Small intestine (tissue), 7 donors: ENCODE measurements at regions not wholly inside any gene's neighbourhood (a gene's known extent, or its start where the extent isn't known, plus 50 kb on each side); places are given as distances from the start of the nearest gene placed in this dataset.

ENCODE experiments used
- DNase-seq, 2 donors: peaks; one replicate each; pipeline versions ENCODE4 v3.0.0 to v3.0.0-alpha.2; 2013
- FAIRE-seq: peaks from 2 replicates; lab custom pipeline; 2012; peaks lifted over from hg19 to GRCh38; lab: Jason Lieb, UNC
- H3K27ac ChIP-seq, 3 donors: one replicate each; pipeline ENCODE4 v1.5.1; 2013; ENCODE audit warnings: low read length in 2 of 3, mild to moderate bottlenecking in 2 of 3, control low read depth in 1 of 3, inconsistent platforms in 1 of 3, low read depth in 1 of 3, moderate library complexity in 1 of 3
- H3K27me3 ChIP-seq, 3 donors: one replicate each; pipeline ENCODE4 v1.6.1; 2013; ENCODE audit warnings: low read length in 3 of 3, inconsistent platforms in 1 of 3; ENCODE audit not compliant: control insufficient read depth in 3 of 3, insufficient read depth in 3 of 3
- H3K36me3 ChIP-seq, 3 donors: one replicate each; pipeline ENCODE4 v1.6.1; 2013; ENCODE audit warnings: low read length in 3 of 3, inconsistent platforms in 1 of 3, low read depth in 1 of 3, mild to moderate bottlenecking in 1 of 3, moderate library complexity in 1 of 3; ENCODE audit not compliant: control insufficient read depth in 3 of 3, insufficient read depth in 2 of 3
- H3K4me1 ChIP-seq, 3 donors: one replicate each; pipeline ENCODE4 v1.6.1; 2013; ENCODE audit warnings: low read length in 2 of 3, inconsistent platforms in 1 of 3, low read depth in 1 of 3, mild to moderate bottlenecking in 1 of 3, moderate library complexity in 1 of 3; ENCODE audit not compliant: control insufficient read depth in 3 of 3, insufficient read depth in 2 of 3
- H3K4me3 ChIP-seq, 3 donors: one replicate each; pipeline ENCODE4 v1.5.1; 2013; ENCODE audit warnings: low read length in 3 of 3, control low read depth in 1 of 3, inconsistent platforms in 1 of 3, low read depth in 1 of 3, mild to moderate bottlenecking in 1 of 3, moderate library complexity in 1 of 3
- H3K9me3 ChIP-seq, 2 donors: one replicate each; pipeline ENCODE4 v1.6.1; 2013; ENCODE audit warnings: low read depth in 1 of 2, low read length in 1 of 2; ENCODE audit not compliant: control insufficient read depth in 2 of 2, insufficient read depth in 1 of 2
- WGBS, 3 donors: extraction: QIAGEN DNeasy Blood & Tissue Kit; methylation state at CpG; one replicate each; pipeline ENCODE4 v1.1.7; 2013; 5-methylcytosine and 5-hydroxymethylcytosine counted together
- donor health status: healthy with polysubstance abuse.
- donor health status: control.
- donor health status: control.
- donor health status: Bipolar disorder and iron deficiency.
- donor health status: healthy.

GRCh38 chr17:34126965-34127364, 128.1 kb upstream of the CCL2 start:
- Histone ChIP-seq H3K27ac (no peak overlapping the region), H3K4me3 (no peak overlapping the region), H3K4me1 (no peaks in the 10 kb centered on the region), H3K27me3 (peaks cover 0 to 2% (median 0%) of the 10 kb centered on the region in 3 donors), H3K9me3 (no peaks in the 10 kb centered on the region), H3K36me3 (no peaks in the 10 kb centered on the region)
- 42 to 44% (median 43%) methylated on average over 3 of the region's 3 CpGs for WGBS, 3 donors
- FAIRE-seq (no peak), DNase-seq (no peak)

GRCh38 chr17:34130544-34130943, 124.5 kb upstream of the CCL2 start:
- Histone ChIP-seq H3K27ac (no peak overlapping the region), H3K4me3 (no peak overlapping the region), H3K4me1 (no peaks in the 10 kb centered on the region), H3K9me3 (no peaks in the 10 kb centered on the region), H3K36me3 (no peaks in the 10 kb centered on the region), H3K27me3 (peaks cover 0 to 2% (median 0%) of the 10 kb centered on the region in 3 donors)
- WGBS, 3 donors = 42 to 59% (median 51%) methylated on average over 2 of the region's 2 CpGs
- no peak for DNase-seq
- FAIRE-seq = no peak

GRCh38 chr17:34131386-34131785, 123.7 kb upstream of the CCL2 start:
- WGBS, 3 donors = 62 to 73% (median 69%) methylated on average over 3 of the region's 3 CpGs
- Histone ChIP-seq H3K4me3 (no peak overlapping the region), H3K9me3 (no peaks in the 10 kb centered on the region), H3K27ac (no peak overlapping the region), H3K4me1 (no peaks in the 10 kb centered on the region), H3K27me3 (peaks cover 0 to 2% (median 0%) of the 10 kb centered on the region in 3 donors), H3K36me3 (no peaks in the 10 kb centered on the region)
- FAIRE-seq = no peak
- DNase-seq = no peak

- H3K9me3 ChIP-seq = no peaks in the 10 kb centered on the region
- H3K4me1 ChIP-seq = no peaks in the 10 kb centered on the region
- FAIRE-seq (no peak), DNase-seq (no peak)
- H3K27ac ChIP-seq = no peak overlapping the region
- WGBS, 3 donors = 55 to 63% (median 59%) methylated on average over 2 of the region's 2 CpGs
- no peak overlapping the region for H3K4me3 ChIP-seq
- H3K27me3 ChIP-seq = peaks cover 0 to 2% (median 0%) of the 10 kb centered on the region in 3 donors
- no peaks in the 10 kb centered on the region for H3K36me3 ChIP-seq
Observed at GRCh38 chr17:34133350-34133749, 121.7 kb upstream of the CCL2 start.

GRCh38 chr17:34135841-34136240, 119.2 kb upstream of the CCL2 start:
- no peak overlapping the region for H3K4me3 ChIP-seq
- no peaks in the 10 kb centered on the region for H3K4me1 ChIP-seq
- H3K27ac ChIP-seq = no peak overlapping the region
- H3K27me3 ChIP-seq = peaks cover 0 to 2% (median 0%) of the 10 kb centered on the region in 3 donors
- H3K9me3 ChIP-seq = no peaks in the 10 kb centered on the region
- DNase-seq (no peak), FAIRE-seq (no peak)
- H3K36me3 ChIP-seq = no peaks in the 10 kb centered on the region
- WGBS, 3 donors = 44 to 59% (median 59%) methylated on average over 2 of the region's 2 CpGs

GRCh38 chr17:34140006-34140405, 115.1 kb upstream of the CCL2 start:
- WGBS, 3 donors = 60 to 86% (median 85%) methylated on average over 7 to 8 of the region's 8 CpGs
- DNase-seq = no peak
- Histone ChIP-seq H3K36me3 (no peaks in the 10 kb centered on the region), H3K4me3 (no peak overlapping the region), H3K4me1 (no peaks in the 10 kb centered on the region), H3K27ac (no peak overlapping the region), H3K9me3 (no peaks in the 10 kb centered on the region), H3K27me3 (peaks cover 0 to 2% (median 0%) of the 10 kb centered on the region in 3 donors)
- FAIRE-seq = no peak

GRCh38 chr17:34141590-34141989, 113.5 kb upstream of the CCL2 start:
- no peaks in the 10 kb centered on the region for H3K9me3 ChIP-seq
- WGBS, 3 donors = 76 to 86% (median 76%) methylated on average over 2 of the region's 2 CpGs
- no peak overlapping the region for H3K4me3 ChIP-seq
- FAIRE-seq = no peak
- H3K36me3 ChIP-seq = no peaks in the 10 kb centered on the region
- no peak for DNase-seq
- H3K27ac ChIP-seq = no peak overlapping the region
- no peaks in the 10 kb centered on the region for H3K4me1 ChIP-seq
- H3K27me3 ChIP-seq = peaks cover 0 to 2% (median 0%) of the 10 kb centered on the region in 3 donors

GRCh38 chr17:34143430-34143829, 111.7 kb upstream of the CCL2 start:
- FAIRE-seq (no peak), DNase-seq (no peak)
- Histone ChIP-seq H3K27me3 (peaks cover 0 to 2% (median 0%) of the 10 kb centered on the region in 3 donors), H3K4me3 (no peak overlapping the region), H3K4me1 (no peaks in the 10 kb centered on the region), H3K27ac (no peak overlapping the region), H3K36me3 (no peaks in the 10 kb centered on the region), H3K9me3 (no peaks in the 10 kb centered on the region)
- 73 to 87% (median 83%) methylated on average over 1 of the region's 1 CpG for WGBS, 3 donors

- Histone ChIP-seq H3K36me3 (no peaks in the 10 kb centered on the region), H3K9me3 (no peaks in the 10 kb centered on the region), H3K27me3 (no peaks in the 10 kb centered on the region), H3K27ac (no peak overlapping the region), H3K4me3 (no peak overlapping the region), H3K4me1 (no peaks in the 10 kb centered on the region)
- DNase-seq (peak; percentile 55 to 57), FAIRE-seq (no peak)
- WGBS, 3 donors = 12 to 27% (median 24%) methylated on average over 5 of the region's 5 CpGs
Observed at GRCh38 chr17:34146440-34147043, 108.5 kb upstream of the CCL2 start.
